ENCODE measurements at regions not wholly inside any gene's neighbourhood (a gene's known extent, or its start where the extent isn't known, plus 50 kb on each side); places are given as distances from the start of the nearest gene placed in this dataset.

- ChIA-PET POLR2A (no interaction called here), CTCF (ENCODE audit: low intra/inter-chr PET ratio, low total read pairs) (no interaction called here)
- no peak overlapping the region for H3K27ac ChIP-seq (ENCODE audit: extremely low read length, insufficient read depth, low read length)
- H4K20me1 ChIP-seq (ENCODE audit: insufficient read depth, low read length), result no peaks in the 10 kb centered on the region
- no peaks in the 10 kb centered on the region for H3K79me2 ChIP-seq (ENCODE audit: insufficient read depth, low read length)
- FAIRE-seq, result no peak
- no peak overlapping the region for H3K4me3 ChIP-seq (replicated peaks in 1 of 3; ENCODE audit: insufficient read depth in 1 of 3, low read depth in 2 of 3, low read length in 3 of 3)
- H3K9me3 ChIP-seq (ENCODE audit: low read length), result no peaks in the 10 kb centered on the region
- no peak overlapping the region for H3K9ac ChIP-seq (ENCODE audit: insufficient read depth, low read depth, low read length)
- H2AFZ ChIP-seq (ENCODE audit: low read length), result no peak overlapping the region
- intact Hi-C loops (cut with micrococcal nuclease; ENCODE audit: unreplicated experiment), result no loop called here
- ATAC-seq, result no peak
- DNase-seq (ENCODE audit: low spot score), result no peak
- no peak overlapping the region for H3K4me2 ChIP-seq (ENCODE audit: low read depth, low read length)
- in situ Hi-C loops (cut with HindIII; ENCODE audit: extremely low pct_ligation_motif_present, low pct_unique_long_range_greater_than_20kb), result no loop called here
- no peaks in the 10 kb centered on the region for H3K36me3 ChIP-seq (replicated peaks in 1 of 2; ENCODE audit: control insufficient read depth in 1 of 2, insufficient read depth in 2 of 2, low read length in 2 of 2)
- 33% methylated on average over 5 of the region's 5 CpGs for WGBS (ENCODE audit: low lambda C conversion rate)
- BruUV-seq (replicated peaks), result no TSS peak
- no peaks in the 10 kb centered on the region; a peak in 2 of 5 replicates for H3K27me3 ChIP-seq (ENCODE audit: control insufficient read depth in 1 of 2, insufficient read depth in 2 of 2, low read length in 2 of 2)
- H3K4me1 ChIP-seq (ENCODE audit: insufficient read depth, low read length), result peaks cover 8% of the 10 kb centered on the region
- TF ChIP-seq ZBTB39 (CRISPR knock-in tag; IDR thresholded peaks at IDR 0.05) (no peak), NR2F2 (IDR thresholded peaks at IDR 0.05; ENCODE audit: borderline replicate concordance, low read depth) (no peak), TOPORS (CRISPR knock-in tag; IDR thresholded peaks at IDR 0.05) (no peak), ETV5 (CRISPR knock-in tag; IDR thresholded peaks at IDR 0.05; ENCODE audit: borderline replicate concordance) (no peak), HDAC6 (IDR thresholded peaks at IDR 0.05; ENCODE audit: low read depth, low read length) (no peak), AHDC1 (CRISPR knock-in tag; IDR thresholded peaks at IDR 0.05; ENCODE audit: borderline replicate concordance) (no peak), POGZ (CRISPR knock-in tag; IDR thresholded peaks at IDR 0.05) (no peak), ZNF547 (CRISPR knock-in tag; IDR thresholded peaks at IDR 0.05) (no peak), REL (CRISPR knock-in tag; conservative IDR thresholded peaks at IDR 0.05) (no peak), ZNF569 (CRISPR knock-in tag; IDR thresholded peaks at IDR 0.05; ENCODE audit: borderline replicate concordance) (no peak), HOXA3 (CRISPR knock-in tag; IDR thresholded peaks at IDR 0.05) (no peak), ZNF792 (CRISPR knock-in tag; IDR thresholded peaks at IDR 0.05) (no peak), ZFX (CRISPR knock-in tag; IDR thresholded peaks at IDR 0.05; ENCODE audit: low read depth) (no peak), ZNF660 (CRISPR knock-in tag; IDR thresholded peaks at IDR 0.05; ENCODE audit: borderline replicate concordance, low read depth) (no peak), MBD4 (IDR thresholded peaks at IDR 0.05; ENCODE audit: borderline replicate concordance, low read length) (no peak), ZBTB8A (CRISPR knock-in tag; IDR thresholded peaks at IDR 0.05; ENCODE audit: borderline replicate concordance, low read depth) (no peak), MEIS1 (CRISPR knock-in tag; IDR thresholded peaks at IDR 0.05; ENCODE audit: borderline replicate concordance) (no peak), MTERF4 (CRISPR knock-in tag; IDR thresholded peaks at IDR 0.05) (no peak), ZSCAN30 (CRISPR knock-in tag; IDR thresholded peaks at IDR 0.05) (no peak)
Observed at GRCh38 chr20:48196001-48196400, 410.7 kb upstream of the SULF2 start.
